ENCODE measurements at regions not wholly inside any gene's neighbourhood (a gene's known extent, or its start where the extent isn't known, plus 50 kb on each side); places are given as distances from the start of the nearest gene placed in this dataset.

- TF ChIP-seq, protein P1, sequence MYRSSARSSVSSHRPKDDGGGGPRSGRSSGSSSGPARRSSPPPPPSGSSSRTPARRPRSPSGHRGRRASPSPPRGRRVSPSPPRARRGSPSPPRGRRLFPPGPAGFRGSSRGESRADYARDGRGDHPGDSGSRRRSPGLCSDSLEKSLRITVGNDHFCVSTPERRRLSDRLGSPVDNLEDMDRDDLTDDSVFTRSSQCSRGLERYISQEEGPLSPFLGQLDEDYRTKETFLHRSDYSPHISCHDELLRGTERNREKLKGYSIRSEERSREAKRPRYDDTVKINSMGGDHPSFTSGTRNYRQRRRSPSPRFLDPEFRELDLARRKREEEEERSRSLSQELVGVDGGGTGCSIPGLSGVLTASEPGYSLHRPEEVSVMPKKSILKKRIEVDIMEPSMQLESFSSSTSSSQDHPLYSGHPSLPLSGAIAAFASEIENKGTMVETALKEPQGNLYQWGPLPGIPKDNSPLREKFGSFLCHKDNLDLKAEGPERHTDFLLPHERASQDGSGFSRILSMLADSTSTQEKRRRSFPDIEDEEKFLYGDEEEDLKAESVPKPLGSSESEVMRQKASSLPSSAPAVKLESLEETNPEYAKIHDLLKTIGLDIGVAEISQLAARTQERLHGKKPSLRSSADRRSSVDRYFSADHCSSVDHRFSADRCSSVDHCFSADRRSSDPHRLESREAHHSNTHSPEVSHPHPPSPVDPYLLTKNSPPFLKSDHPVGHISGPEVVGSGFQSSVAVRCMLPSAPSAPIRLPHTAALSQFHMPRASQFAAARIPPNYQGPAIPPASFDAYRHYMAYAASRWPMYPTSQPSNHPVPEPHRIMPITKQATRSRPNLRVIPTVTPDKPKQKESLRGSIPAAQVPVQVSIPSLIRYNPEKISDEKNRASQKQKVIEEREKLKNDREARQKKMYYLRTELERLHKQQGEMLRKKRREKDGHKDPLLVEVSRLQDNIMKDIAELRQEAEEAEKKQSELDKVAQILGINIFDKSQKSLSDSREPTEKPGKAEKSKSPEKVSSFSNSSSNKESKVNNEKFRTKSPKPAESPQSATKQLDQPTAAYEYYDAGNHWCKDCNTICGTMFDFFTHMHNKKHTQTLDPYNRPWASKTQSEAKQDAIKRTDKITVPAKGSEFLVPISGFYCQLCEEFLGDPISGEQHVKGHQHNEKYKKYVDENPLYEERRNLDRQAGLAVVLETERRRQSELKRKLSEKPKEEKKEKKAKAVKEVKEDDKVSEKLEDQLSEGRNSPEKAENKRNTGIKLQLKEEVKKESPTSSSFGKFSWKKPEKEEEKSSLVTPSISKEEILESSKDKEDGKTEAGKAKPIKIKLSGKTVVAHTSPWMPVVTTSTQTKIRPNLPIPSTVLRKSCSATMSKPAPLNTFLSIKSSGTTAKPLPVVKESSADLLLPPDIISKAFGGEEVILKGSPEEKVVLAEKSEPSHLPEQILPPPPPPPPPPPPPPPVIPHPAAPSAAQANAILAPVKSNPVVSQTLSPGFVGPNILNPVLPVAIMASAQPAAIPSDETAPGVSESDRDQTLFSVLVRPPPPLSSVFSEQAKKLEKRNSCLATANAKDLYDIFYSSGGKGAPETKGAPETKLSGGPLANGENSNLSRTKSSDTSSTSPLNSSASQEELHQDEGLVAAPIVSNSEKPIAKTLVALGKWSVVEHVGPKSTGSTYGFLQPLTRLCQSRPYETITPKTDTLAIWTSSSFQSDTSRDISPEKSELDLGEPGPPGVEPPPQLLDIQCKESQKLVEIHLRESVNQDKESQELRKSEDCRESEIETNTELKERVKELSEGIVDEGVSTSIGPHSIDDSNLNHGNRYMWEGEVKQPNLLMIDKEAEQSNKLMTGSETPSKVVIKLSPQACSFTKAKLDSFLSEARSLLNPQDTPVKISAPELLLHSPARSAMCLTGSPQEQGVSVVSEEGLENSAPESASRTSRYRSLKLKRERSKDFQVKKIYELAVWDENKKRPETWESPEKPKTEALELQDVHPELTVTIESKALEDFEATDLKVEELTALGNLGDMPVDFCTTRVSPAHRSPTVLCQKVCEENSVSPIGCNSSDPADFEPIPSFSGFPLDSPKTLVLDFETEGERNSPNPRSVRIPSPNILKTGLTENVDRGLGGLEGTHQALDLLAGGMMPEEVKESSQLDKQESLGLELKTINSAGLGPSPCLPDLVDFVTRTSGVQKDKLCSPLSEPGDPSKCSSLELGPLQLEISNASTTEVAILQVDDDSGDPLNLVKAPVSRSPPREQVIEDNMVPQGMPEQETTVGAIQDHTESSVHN (CRISPR knock-in tag; IDR thresholded peaks at IDR 0.05): peak; percentile 24; the same call in 1 of the 2 replicates
- TF ChIP-seq RARA (CRISPR knock-in tag; IDR thresholded peaks at IDR 0.05) (no peak), JUN (CRISPR knock-in tag; IDR thresholded peaks at IDR 0.05) (no peak), TCF7L2 (IDR thresholded peaks at IDR 0.05; ENCODE audit: low read depth, low read length) (no peak), NFRKB (IDR thresholded peaks at IDR 0.05) (no peak), ZNF768 (CRISPR knock-in tag; IDR thresholded peaks at IDR 0.05) (no peak), FIP1L1 (IDR thresholded peaks at IDR 0.05; ENCODE audit: borderline replicate concordance, insufficient read depth, low read depth, low read length) (no peak), IKZF1 (IDR thresholded peaks at IDR 0.05) (no peak), NFATC3 (CRISPR knock-in tag; IDR thresholded peaks at IDR 0.05) (no peak), POLR2AphosphoS5 (IDR thresholded peaks at IDR 0.05; ENCODE audit: low read depth, low read length) (no peak), U2AF2 (IDR thresholded peaks at IDR 0.05; ENCODE audit: low read depth, low read length) (no peak), ASH2L (IDR thresholded peaks at IDR 0.05; ENCODE audit: insufficient read length, low read depth, low read length) (no peak)
- TF ChIP-seq, protein P2, sequence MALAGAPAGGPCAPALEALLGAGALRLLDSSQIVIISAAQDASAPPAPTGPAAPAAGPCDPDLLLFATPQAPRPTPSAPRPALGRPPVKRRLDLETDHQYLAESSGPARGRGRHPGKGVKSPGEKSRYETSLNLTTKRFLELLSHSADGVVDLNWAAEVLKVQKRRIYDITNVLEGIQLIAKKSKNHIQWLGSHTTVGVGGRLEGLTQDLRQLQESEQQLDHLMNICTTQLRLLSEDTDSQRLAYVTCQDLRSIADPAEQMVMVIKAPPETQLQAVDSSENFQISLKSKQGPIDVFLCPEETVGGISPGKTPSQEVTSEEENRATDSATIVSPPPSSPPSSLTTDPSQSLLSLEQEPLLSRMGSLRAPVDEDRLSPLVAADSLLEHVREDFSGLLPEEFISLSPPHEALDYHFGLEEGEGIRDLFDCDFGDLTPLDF (CRISPR knock-in tag; IDR thresholded peaks at IDR 0.05): no peak
- TF ChIP-seq, protein P3, sequence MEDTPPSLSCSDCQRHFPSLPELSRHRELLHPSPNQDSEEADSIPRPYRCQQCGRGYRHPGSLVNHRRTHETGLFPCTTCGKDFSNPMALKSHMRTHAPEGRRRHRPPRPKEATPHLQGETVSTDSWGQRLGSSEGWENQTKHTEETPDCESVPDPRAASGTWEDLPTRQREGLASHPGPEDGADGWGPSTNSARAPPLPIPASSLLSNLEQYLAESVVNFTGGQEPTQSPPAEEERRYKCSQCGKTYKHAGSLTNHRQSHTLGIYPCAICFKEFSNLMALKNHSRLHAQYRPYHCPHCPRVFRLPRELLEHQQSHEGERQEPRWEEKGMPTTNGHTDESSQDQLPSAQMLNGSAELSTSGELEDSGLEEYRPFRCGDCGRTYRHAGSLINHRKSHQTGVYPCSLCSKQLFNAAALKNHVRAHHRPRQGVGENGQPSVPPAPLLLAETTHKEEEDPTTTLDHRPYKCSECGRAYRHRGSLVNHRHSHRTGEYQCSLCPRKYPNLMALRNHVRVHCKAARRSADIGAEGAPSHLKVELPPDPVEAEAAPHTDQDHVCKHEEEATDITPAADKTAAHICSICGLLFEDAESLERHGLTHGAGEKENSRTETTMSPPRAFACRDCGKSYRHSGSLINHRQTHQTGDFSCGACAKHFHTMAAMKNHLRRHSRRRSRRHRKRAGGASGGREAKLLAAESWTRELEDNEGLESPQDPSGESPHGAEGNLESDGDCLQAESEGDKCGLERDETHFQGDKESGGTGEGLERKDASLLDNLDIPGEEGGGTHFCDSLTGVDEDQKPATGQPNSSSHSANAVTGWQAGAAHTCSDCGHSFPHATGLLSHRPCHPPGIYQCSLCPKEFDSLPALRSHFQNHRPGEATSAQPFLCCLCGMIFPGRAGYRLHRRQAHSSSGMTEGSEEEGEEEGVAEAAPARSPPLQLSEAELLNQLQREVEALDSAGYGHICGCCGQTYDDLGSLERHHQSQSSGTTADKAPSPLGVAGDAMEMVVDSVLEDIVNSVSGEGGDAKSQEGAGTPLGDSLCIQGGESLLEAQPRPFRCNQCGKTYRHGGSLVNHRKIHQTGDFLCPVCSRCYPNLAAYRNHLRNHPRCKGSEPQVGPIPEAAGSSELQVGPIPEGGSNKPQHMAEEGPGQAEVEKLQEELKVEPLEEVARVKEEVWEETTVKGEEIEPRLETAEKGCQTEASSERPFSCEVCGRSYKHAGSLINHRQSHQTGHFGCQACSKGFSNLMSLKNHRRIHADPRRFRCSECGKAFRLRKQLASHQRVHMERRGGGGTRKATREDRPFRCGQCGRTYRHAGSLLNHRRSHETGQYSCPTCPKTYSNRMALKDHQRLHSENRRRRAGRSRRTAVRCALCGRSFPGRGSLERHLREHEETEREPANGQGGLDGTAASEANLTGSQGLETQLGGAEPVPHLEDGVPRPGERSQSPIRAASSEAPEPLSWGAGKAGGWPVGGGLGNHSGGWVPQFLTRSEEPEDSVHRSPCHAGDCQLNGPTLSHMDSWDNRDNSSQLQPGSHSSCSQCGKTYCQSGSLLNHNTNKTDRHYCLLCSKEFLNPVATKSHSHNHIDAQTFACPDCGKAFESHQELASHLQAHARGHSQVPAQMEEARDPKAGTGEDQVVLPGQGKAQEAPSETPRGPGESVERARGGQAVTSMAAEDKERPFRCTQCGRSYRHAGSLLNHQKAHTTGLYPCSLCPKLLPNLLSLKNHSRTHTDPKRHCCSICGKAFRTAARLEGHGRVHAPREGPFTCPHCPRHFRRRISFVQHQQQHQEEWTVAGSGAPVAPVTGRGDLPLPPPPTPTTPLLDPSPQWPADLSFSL (CRISPR knock-in tag; IDR thresholded peaks at IDR 0.05): peak; percentile 77
Observed at GRCh38 chr16:85245307-85246172, 133.3 kb upstream of the CIBAR2 start (continued).
